ENCODE measurements at regions not wholly inside any gene's neighbourhood (a gene's known extent, or its start where the extent isn't known, plus 50 kb on each side); places are given as distances from the start of the nearest gene placed in this dataset.

GRCh38 chr2:126475031-126475430 is 180.9 kb upstream of the GYPC start:
- no peak for TF ChIP-seq CTCF (conservative IDR thresholded peaks at IDR 0.05; ENCODE audit: low read length)
- no peak for TF ChIP-seq EZH2phosphoT487 (IDR thresholded peaks at IDR 0.05; ENCODE audit: borderline replicate concordance)

Measured in Loucy (cell line).